ENCODE measurements at regions not wholly inside any gene's neighbourhood (a gene's known extent, or its start where the extent isn't known, plus 50 kb on each side); places are given as distances from the start of the nearest gene placed in this dataset.

- no peaks in the 10 kb centered on the region for H3K36me3 ChIP-seq (ENCODE audit: control insufficient read depth in 2 of 3, insufficient read depth in 3 of 3, low read length in 3 of 3)
- no peak for TF ChIP-seq CTCF (IDR thresholded peaks at IDR 0.05; ENCODE audit: borderline replicate concordance, extremely low read depth, insufficient read depth)
- H3K9me3 ChIP-seq (ENCODE audit: control insufficient read depth in 2 of 3, insufficient read depth in 1 of 3, low read length in 3 of 3): no peaks in the 10 kb centered on the region
- FAIRE-seq (no peak), DNase-seq (no peak)
- H3K4me3 ChIP-seq (ENCODE audit: low read length in 3 of 3): no peak overlapping the region
- no peak overlapping the region for H3K27ac ChIP-seq (ENCODE audit: low read depth in 2 of 2, low read length in 2 of 2)
- no peaks in the 10 kb centered on the region for H3K4me1 ChIP-seq (ENCODE audit: control insufficient read depth in 2 of 3, insufficient read depth in 2 of 3, low read depth in 1 of 3, low read length in 3 of 3)
- H3K9ac ChIP-seq (ENCODE audit: low read length in 3 of 3): no peak overlapping the region
- intact Hi-C loops (cut with DNase I): no loop called here
- no peaks in the 10 kb centered on the region for H3K27me3 ChIP-seq (ENCODE audit: control insufficient read depth, insufficient read depth, low read length)
These were observed 52.1 kb upstream of the PRR23E start for GRCh38 chr3:127140501-127141460.

- Histone ChIP-seq H3K4me3 (ENCODE audit: low read length in 3 of 3) (no peak overlapping the region), H3K27ac (ENCODE audit: low read depth in 2 of 2, low read length in 2 of 2) (no peak overlapping the region), H3K4me1 (ENCODE audit: control insufficient read depth in 2 of 3, insufficient read depth in 2 of 3, low read depth in 1 of 3, low read length in 3 of 3) (no peaks in the 10 kb centered on the region), H3K27me3 (ENCODE audit: control insufficient read depth, insufficient read depth, low read length) (no peaks in the 10 kb centered on the region), H3K9me3 (ENCODE audit: control insufficient read depth in 2 of 3, insufficient read depth in 1 of 3, low read length in 3 of 3) (no peaks in the 10 kb centered on the region), H3K9ac (ENCODE audit: low read length in 3 of 3) (no peak overlapping the region), H3K36me3 (ENCODE audit: control insufficient read depth in 2 of 3, insufficient read depth in 3 of 3, low read length in 3 of 3) (no peaks in the 10 kb centered on the region)
- no peak for DNase-seq
- FAIRE-seq: no peak
- intact Hi-C loops (cut with DNase I): no loop called here
- TF ChIP-seq CTCF (IDR thresholded peaks at IDR 0.05; ENCODE audit: borderline replicate concordance, extremely low read depth, insufficient read depth): no peak
These were observed 50.8 kb upstream of the PRR23E start for GRCh38 chr3:127141921-127142730.

All from kidney (tissue), 13 donors.